ENCODE measurements at regions not wholly inside any gene's neighbourhood (a gene's known extent, or its start where the extent isn't known, plus 50 kb on each side); places are given as distances from the start of the nearest gene placed in this dataset.

DNA sequence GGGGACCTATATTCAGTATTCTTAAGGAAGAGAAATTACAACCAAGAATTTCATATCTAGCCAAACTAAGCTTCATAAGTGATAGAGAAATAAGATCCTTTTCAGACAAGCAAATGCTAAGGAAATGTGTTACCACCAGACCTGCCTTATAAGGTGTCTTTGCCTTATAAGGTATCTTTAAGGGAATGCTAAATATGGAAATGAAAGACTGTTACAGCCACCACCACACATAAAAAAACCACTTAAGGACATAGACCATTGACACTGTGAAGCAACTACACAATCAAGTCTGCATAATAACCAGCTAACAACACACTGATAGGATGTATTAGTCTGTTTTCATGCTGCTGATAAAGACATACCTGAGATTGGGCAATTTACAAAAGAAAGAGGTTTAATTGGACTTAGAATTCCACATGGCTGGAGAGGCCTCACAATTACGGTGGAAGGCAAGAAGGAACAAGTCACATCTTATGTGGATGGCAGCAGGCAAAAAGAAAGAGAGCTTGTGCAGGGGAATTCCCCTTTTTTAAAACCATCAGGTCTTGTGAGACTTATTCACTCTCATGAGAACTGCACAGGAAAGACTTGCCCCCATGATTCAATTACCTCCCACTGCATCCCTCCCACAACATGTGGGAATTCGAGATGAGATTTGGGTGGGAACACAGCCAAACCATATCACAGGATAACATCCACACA, 119.2 kb upstream of the LAMA2 start:
- Histone ChIP-seq H4K20me1 (ENCODE audit: insufficient read depth, poor library complexity, severe bottlenecking) (no peaks in the 10 kb centered on the region), H3K4me2 (no peak overlapping the region), H2AFZ (no peak overlapping the region), H3K79me2 (no peaks in the 10 kb centered on the region), H3K9me2 (replicated peaks; ENCODE audit: insufficient read depth) (no peaks in the 10 kb centered on the region), H3K4me3 (no peak overlapping the region), H3K4me1 (ENCODE audit: insufficient read depth) (no peaks in the 10 kb centered on the region), H3K27me3 (no peaks in the 10 kb centered on the region), H3K9me3 (ENCODE audit: low read depth) (no peaks in the 10 kb centered on the region), H3K27ac (no peak overlapping the region), H3K36me3 (replicated peaks; ENCODE audit: insufficient read depth, low read depth) (no peaks in the 10 kb centered on the region)
- WGBS (ENCODE audit: low lambda C conversion rate, missing lambda C conversion rate): 87% methylated on average over 2 of the region's 2 CpGs
- TF ChIP-seq EZH2 (IDR thresholded peaks at IDR 0.05; ENCODE audit: borderline replicate concordance): no peak
- TF ChIP-seq, protein P1, sequence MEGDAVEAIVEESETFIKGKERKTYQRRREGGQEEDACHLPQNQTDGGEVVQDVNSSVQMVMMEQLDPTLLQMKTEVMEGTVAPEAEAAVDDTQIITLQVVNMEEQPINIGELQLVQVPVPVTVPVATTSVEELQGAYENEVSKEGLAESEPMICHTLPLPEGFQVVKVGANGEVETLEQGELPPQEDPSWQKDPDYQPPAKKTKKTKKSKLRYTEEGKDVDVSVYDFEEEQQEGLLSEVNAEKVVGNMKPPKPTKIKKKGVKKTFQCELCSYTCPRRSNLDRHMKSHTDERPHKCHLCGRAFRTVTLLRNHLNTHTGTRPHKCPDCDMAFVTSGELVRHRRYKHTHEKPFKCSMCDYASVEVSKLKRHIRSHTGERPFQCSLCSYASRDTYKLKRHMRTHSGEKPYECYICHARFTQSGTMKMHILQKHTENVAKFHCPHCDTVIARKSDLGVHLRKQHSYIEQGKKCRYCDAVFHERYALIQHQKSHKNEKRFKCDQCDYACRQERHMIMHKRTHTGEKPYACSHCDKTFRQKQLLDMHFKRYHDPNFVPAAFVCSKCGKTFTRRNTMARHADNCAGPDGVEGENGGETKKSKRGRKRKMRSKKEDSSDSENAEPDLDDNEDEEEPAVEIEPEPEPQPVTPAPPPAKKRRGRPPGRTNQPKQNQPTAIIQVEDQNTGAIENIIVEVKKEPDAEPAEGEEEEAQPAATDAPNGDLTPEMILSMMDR (IDR thresholded peaks at IDR 0.05; ENCODE audit: poor library complexity): no peak
- no peak for TF ChIP-seq EZH2phosphoT487 (IDR thresholded peaks at IDR 0.05; ENCODE audit: low read depth, severe bottlenecking, unreplicated experiment)
- DNase-seq (ENCODE audit: low spot score): no peak

DNA sequence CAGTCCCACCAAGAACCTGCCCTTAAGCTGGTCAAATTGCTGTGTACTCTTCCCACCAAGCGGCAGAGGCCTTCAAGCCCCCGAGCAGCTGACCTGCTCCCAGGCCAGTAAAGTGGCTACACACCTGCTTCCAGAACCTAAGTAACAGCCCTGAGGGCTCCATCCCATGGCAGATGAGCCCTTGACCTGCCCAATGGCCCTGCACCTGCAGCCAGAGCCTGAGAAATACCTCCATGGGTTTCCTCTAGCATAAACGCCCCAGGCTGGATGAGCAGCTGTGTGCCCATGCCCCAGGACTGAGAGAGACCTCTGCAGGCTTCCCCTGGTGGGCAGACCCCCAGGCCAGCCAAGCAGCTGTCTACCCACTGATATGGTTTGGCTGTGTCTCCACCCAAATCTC, 123.0 kb upstream of the LAMA2 start:
- no peak for DNase-seq (ENCODE audit: low spot score)
- Histone ChIP-seq H3K27ac (no peak overlapping the region), H3K79me2 (no peaks in the 10 kb centered on the region), H3K9me2 (replicated peaks; ENCODE audit: insufficient read depth) (no peaks in the 10 kb centered on the region), H3K4me2 (no peak overlapping the region), H3K4me3 (no peak overlapping the region), H3K9me3 (ENCODE audit: low read depth) (no peaks in the 10 kb centered on the region), H4K20me1 (ENCODE audit: insufficient read depth, poor library complexity, severe bottlenecking) (no peaks in the 10 kb centered on the region), H2AFZ (no peak overlapping the region), H3K27me3 (no peaks in the 10 kb centered on the region), H3K36me3 (replicated peaks; ENCODE audit: insufficient read depth, low read depth) (no peaks in the 10 kb centered on the region), H3K4me1 (ENCODE audit: insufficient read depth) (no peaks in the 10 kb centered on the region)
- TF ChIP-seq EZH2phosphoT487 (IDR thresholded peaks at IDR 0.05; ENCODE audit: low read depth, severe bottlenecking, unreplicated experiment) (no peak), EZH2 (IDR thresholded peaks at IDR 0.05; ENCODE audit: borderline replicate concordance) (no peak)
- TF ChIP-seq, protein P1 (IDR thresholded peaks at IDR 0.05; ENCODE audit: poor library complexity): no peak
- 97% methylated on average over 3 of the region's 3 CpGs for WGBS (ENCODE audit: low lambda C conversion rate, missing lambda C conversion rate)

DNA sequence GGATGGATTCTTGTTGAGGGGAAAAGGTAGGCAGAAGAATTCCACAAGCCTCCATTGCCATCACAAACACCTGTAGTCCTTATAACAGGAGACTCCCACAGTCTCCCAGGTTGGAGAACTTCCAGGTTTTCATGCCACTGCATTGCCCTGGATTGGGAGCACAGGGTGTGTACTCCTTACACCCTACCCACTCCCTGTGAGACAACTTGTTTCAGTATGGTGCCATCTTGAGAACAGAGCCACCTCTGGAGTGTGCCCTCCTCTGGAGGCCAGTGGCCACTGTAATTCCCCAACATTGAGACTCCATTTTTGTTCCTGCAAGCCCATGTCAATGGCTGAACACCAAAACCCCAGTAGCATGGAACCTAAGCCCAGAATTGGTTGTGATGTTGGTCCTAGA, 123.5 kb upstream of the LAMA2 start:
- H2AFZ ChIP-seq: no peak overlapping the region
- no peaks in the 10 kb centered on the region for H4K20me1 ChIP-seq (ENCODE audit: insufficient read depth, poor library complexity, severe bottlenecking)
- H3K4me2 ChIP-seq: no peak overlapping the region
- TF ChIP-seq, protein P1 (IDR thresholded peaks at IDR 0.05; ENCODE audit: poor library complexity): no peak
- TF ChIP-seq EZH2 (IDR thresholded peaks at IDR 0.05; ENCODE audit: borderline replicate concordance) (no peak), EZH2phosphoT487 (IDR thresholded peaks at IDR 0.05; ENCODE audit: low read depth, severe bottlenecking, unreplicated experiment) (no peak)
- H3K27me3 ChIP-seq: no peaks in the 10 kb centered on the region
- no peaks in the 10 kb centered on the region for H3K4me1 ChIP-seq (ENCODE audit: insufficient read depth)
- no peaks in the 10 kb centered on the region for H3K9me2 ChIP-seq (replicated peaks; ENCODE audit: insufficient read depth)
- no peak overlapping the region for H3K27ac ChIP-seq
- H3K36me3 ChIP-seq (replicated peaks; ENCODE audit: insufficient read depth, low read depth): no peaks in the 10 kb centered on the region
- DNase-seq (ENCODE audit: low spot score): no peak
- H3K9me3 ChIP-seq (ENCODE audit: low read depth): no peaks in the 10 kb centered on the region
- H3K79me2 ChIP-seq: no peaks in the 10 kb centered on the region
- H3K4me3 ChIP-seq: no peak overlapping the region

DNA sequence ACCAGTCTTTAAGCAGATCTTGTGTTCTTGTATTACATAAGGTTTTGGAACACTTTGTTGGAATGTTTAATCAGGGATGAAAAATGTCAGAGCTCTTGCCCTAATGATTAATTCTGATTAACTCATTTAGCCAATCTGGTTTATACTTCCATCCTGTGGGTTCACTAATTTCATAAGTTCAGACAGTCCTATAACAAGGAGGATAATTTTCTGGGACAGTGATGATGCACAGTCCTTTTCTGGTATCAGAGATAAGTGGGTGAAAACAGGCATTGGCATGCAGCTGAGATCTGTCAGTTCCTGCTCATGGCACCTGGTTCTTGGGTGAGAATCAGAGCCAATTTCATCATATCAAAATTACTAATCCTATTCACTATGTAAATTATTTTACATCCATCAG, 125.0 kb upstream of the LAMA2 start:
- no peaks in the 10 kb centered on the region for H3K79me2 ChIP-seq
- H3K36me3 ChIP-seq (replicated peaks; ENCODE audit: insufficient read depth, low read depth): no peaks in the 10 kb centered on the region
- H4K20me1 ChIP-seq (ENCODE audit: insufficient read depth, poor library complexity, severe bottlenecking): no peaks in the 10 kb centered on the region
- no peaks in the 10 kb centered on the region for H3K27me3 ChIP-seq
- H3K9me3 ChIP-seq (ENCODE audit: low read depth): no peaks in the 10 kb centered on the region
- H3K4me2 ChIP-seq: no peak overlapping the region
- H3K4me1 ChIP-seq (ENCODE audit: insufficient read depth): no peaks in the 10 kb centered on the region
- DNase-seq (ENCODE audit: low spot score): no peak
- H3K27ac ChIP-seq: no peak overlapping the region
- H2AFZ ChIP-seq: no peak overlapping the region
- TF ChIP-seq EZH2 (IDR thresholded peaks at IDR 0.05; ENCODE audit: borderline replicate concordance) (no peak), EZH2phosphoT487 (IDR thresholded peaks at IDR 0.05; ENCODE audit: low read depth, severe bottlenecking, unreplicated experiment) (no peak)
- TF ChIP-seq, protein P1 (IDR thresholded peaks at IDR 0.05; ENCODE audit: poor library complexity): no peak
- H3K9me2 ChIP-seq (replicated peaks; ENCODE audit: insufficient read depth): no peaks in the 10 kb centered on the region
- no peak overlapping the region for H3K4me3 ChIP-seq
